ENCODE measurements at regions not wholly inside any gene's neighbourhood (a gene's known extent, or its start where the extent isn't known, plus 50 kb on each side); places are given as distances from the start of the nearest gene placed in this dataset.

DNA sequence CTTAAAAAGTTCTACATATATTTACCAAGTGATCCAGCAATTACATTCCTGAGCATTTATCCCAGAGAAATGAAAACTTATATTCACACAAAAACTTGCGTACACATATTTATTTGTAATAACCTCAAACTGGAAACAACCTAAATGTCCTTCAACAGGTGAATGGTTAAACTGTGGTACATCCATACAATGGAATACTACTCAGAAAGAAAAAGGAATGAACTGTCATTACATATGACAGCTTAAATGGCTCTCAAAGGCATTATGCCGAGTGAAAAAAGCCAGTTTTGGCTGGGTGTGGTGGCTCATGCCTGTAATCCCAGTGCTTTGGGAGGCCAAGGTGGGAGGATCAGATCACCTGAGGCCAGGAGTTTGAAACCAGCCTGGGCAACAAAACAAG is 79.1 kb upstream of the DYNC1I2 start:
- no peak for DNase-seq

DNA sequence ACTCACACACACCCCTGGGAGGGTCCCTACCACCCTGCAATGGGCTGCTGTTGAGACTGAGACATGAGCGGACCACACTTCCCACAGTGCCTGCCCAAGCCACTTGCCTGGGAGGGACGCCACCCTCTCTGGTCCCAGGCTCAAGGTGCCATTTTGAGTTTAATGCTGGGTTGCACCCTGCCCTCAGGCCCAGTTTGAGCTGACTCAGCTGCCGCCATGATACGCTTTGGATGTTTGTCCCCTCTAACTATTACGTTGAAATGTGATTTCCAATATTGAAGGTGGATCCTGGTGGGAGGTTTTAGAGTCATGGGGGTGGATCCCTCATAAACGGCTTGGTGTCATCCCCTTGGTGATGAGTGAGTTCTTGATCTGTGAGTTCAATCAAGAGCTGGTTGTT is 76.4 kb upstream of the DYNC1I2 start:
- DNase-seq: no peak

DNA sequence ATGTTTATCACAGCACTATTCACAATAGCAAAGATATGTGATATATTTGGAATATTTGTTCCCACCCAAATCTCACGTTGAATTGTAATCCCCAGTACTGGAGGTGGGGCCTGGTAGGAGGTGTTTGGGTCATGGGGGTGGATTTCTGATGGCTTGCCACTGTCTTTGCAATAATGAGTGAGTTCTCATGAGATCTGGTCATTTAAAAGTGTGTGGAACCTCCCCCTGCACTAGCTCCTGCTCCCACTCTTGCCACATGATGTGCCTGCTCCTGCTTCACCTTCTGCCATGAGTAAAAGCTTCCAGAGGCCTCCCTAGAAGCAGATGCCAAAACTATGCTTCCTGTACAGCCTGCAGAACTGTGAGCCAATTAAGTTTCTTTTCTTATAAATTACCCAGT is 72.2 kb upstream of the DYNC1I2 start:
- DNase-seq: peak; percentile 50

DNA sequence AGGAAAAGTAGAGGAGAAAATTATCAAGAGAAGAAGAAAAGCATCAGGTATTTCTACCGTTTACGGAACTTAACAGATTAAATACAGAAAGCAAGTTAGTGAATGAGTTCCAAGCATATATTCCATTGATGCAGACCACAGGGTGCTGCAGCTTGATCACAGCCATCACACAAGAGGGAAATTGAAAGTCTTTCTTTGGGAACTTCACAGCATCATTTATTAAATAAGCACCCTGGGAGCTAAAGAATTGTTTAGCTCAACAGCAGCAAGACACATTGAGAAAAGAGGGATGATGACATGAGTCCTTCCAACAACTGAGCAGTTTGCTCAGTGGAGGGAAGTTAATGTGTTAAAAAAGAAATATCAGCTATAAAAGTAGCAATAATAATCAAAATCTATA is 69.3 kb upstream of the DYNC1I2 start:
- no peak for DNase-seq

DNA sequence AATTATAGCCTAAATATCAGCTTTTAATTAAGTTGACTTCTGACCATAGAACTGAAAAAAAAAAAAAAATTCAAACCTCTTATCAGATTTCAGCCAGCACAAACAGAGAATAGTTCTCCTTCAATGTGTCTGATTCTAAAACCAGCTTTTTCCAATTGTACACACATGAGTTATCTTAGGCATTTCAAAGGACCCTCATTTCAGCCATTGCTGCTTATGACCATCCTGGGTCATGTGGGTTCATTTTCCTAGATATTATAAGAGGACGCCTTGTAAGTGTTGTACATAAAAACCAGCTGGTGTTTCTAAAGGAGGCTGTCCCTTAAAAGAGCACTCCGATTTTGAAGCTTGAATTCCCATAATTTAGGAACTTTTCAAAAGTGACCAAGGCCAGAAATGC is 62.3 kb upstream of the DYNC1I2 start:
- no peak for DNase-seq

DNA sequence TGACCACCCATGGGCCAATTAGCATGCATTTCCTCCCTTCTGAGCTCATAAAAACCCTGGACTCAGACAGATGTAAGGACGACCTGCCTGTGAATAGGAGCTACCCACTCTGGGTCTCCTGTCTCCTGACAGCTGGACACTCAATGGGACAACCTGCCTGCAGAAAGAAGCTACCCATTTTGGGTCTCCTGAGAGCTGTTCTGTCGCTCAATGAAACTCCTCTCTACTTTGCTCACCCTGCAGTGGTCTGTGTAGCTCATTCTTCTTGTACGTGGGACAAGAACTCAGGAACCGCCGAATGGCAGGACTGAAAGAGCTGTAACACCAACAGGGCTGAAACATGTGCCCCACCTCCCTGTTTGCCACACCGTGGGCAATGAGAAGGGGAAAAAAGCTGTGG is 60.3 kb upstream of the DYNC1I2 start:
- DNase-seq: no peak

DNA sequence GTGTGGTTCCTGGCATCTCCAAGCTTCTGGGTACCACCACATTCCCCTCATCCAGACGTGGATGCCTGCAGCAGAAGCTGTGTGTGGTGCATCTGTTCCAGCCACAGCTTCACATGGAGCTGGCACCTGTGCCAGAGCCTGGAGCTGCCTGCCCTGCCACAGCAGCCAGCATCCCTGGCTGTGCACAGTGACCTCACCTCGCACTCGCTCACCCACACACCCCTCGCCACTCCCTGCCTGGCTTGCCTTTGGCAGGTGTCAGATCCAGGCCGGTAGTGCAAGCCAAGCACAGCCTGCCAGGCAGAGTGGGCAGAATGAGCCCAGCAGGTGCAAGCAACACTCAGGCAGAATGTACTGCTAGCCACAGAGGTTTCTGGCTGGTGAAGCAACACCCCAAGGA is 59.9 kb upstream of the DYNC1I2 start:
- DNase-seq: no peak

DNA sequence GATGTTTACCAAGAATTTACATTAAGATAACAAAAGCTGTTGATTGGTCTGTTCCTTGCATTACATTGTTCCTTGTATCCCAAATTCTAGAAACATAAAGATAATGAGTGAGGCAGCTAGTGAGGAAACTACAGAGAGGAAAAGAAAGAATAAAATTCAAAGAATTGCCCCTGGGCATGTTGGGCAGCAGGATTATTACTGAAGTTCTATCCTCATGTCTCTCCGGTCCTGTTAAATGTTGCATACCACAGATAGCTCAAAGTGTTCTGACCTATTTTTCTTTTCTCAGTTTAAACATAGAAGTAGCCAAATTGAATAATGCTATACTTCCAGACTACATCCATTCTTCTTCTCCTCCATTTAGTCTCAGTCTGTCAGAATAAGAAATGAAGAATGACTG is 58.2 kb upstream of the DYNC1I2 start:
- DNase-seq: no peak

DNA sequence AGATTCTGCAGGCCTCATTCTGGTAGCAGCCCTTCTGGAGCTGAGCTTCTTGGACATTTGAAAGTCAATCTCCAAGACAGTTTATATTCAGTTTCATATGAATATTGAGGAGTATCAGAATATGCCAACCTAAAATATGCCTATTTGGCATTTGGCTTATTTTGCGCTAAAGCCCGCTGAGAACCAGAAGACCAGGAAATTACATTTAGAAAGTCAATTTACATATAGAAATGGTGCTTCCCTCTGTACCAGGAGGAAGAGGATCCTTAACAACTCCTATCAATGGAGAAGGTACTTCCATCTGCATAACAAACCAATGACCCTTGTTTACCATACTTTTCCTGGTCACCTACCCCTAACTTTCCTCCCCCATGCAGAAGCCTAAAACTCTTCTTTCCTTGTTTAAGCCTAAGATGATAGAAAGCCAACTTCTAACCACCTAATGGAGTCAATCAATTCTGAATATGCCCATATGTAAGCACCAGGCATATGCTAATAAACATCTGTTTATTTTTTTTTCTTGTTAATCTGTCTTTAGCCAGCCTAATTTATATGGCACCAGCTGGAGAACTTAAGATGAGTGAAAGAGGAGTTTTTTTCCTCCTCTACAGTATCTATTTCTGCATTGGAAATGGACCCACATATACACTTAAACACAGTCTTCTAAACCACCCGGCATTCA is 57.0 kb upstream of the DYNC1I2 start:
- no peak for DNase-seq

DNA sequence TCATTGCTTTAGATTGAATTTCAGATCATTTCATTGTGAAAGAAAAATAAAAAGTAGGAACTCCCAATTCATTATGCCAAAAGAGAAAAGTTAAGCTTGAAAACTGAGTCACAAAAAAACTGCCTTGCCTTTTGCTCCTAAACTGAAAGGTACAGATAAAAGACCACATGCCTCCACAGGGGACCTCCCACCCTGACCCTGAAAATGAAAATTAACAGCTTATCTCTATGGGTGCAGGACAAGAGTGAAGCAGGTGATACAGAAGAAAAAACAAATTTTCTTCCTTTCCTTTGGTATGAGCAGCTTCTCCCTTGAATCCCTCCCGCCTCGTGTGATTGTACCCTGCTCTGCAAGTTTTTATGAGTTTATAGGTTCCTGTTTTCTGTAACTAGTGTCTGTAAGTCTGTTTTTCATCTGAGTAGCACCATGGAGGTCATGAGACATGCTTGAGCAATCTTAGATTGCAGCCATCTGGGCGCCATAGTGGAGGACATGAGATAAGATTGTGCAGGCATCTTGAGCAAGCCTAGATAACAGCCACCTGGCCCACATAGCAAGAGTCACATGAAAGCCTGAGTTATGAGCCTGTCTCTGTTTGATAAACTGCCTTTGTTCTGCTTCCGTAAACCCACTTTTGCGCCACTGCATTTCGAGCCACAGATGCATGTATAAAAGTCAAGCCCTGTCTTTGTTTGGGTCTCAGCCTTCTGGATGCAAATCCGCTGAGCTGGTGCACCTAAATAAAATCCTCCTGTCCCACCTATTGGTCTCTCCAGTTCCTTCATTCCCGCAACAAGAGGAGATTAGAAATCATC is 56.2 kb upstream of the DYNC1I2 start:
- DNase-seq: no peak

Measured in HCEC 1CT (cell line).